ENCODE measurements at regions not wholly inside any gene's neighbourhood (a gene's known extent, or its start where the extent isn't known, plus 50 kb on each side); places are given as distances from the start of the nearest gene placed in this dataset.
"Not testable (repeated sequence)": the region's sequence is repeated elsewhere in the genome, so short reads cannot be mapped to it uniquely, and the experiment has no call there.

GRCh38 chr1:58180537-58180936 lies 366.0 kb downstream of the OMA1 start:
- DNase-seq = no peak

- DNase-seq = not testable (repeated sequence)
These were observed 377.4 kb downstream of the OMA1 start for GRCh38 chr1:58169160-58169559.

- DNase-seq = not testable (repeated sequence)
These were observed 379.4 kb downstream of the OMA1 start for GRCh38 chr1:58167131-58167530.

GRCh38 chr1:58166417-58166816 lies 380.1 kb downstream of the OMA1 start:
- no peak for DNase-seq

GRCh38 chr1:58165073-58165472 lies 381.5 kb downstream of the OMA1 start:
- no peak for DNase-seq

- no peak for DNase-seq
These were observed 383.5 kb downstream of the OMA1 start for GRCh38 chr1:58162952-58163550.

- no peak for DNase-seq
These were observed 387.1 kb downstream of the OMA1 start for GRCh38 chr1:58159434-58159830.

GRCh38 chr1:58158506-58159433 lies 387.8 kb downstream of the OMA1 start:
- DNase-seq = no peak

GRCh38 chr1:58158016-58158415 lies 388.5 kb downstream of the OMA1 start:
- no peak for DNase-seq

- no peak for DNase-seq
These were observed 389.3 kb downstream of the OMA1 start for GRCh38 chr1:58157256-58157655.

GRCh38 chr1:58156831-58157230 lies 389.7 kb downstream of the OMA1 start:
- no peak for DNase-seq

- no peak for DNase-seq
These were observed 390.4 kb downstream of the OMA1 start for GRCh38 chr1:58156124-58156468.

- DNase-seq = no peak
These were observed 391.0 kb downstream of the OMA1 start for GRCh38 chr1:58155418-58156123.

GRCh38 chr1:58154256-58154655 lies 392.3 kb downstream of the OMA1 start:
- no peak for DNase-seq

GRCh38 chr1:58152697-58153096 lies 393.8 kb downstream of the OMA1 start:
- no peak for DNase-seq

GRCh38 chr1:58149271-58149812 lies 397.2 kb downstream of the OMA1 start:
- DNase-seq = no peak

GRCh38 chr1:58144698-58145270 lies 401.7 kb downstream of the OMA1 start:
- no peak for DNase-seq

- DNase-seq = no peak
These were observed 402.4 kb downstream of the OMA1 start for GRCh38 chr1:58143972-58144697.

GRCh38 chr1:58136387-58136786 lies 410.1 kb downstream of the OMA1 start:
- no peak for DNase-seq

GRCh38 chr1:58135821-58136321 lies 410.7 kb downstream of the OMA1 start:
- DNase-seq = no peak

GRCh38 chr1:58133562-58133961 lies 413.0 kb downstream of the OMA1 start:
- DNase-seq = no peak

GRCh38 chr1:58123051-58123450 lies 423.5 kb downstream of the OMA1 start:
- DNase-seq = no peak
